Epithelial cell of proximal tubule (primary cell): ENCODE measurements at regions not wholly inside any gene's neighbourhood (a gene's known extent, or its start where the extent isn't known, plus 50 kb on each side); places are given as distances from the start of the nearest gene placed in this dataset.

Experiments
- DNase-seq: peaks from one replicate; pipeline ENCODE4 v3.0.0-alpha.2; 2011; ENCODE audit warnings: low read depth
- H3K4me3 ChIP-seq: 2 replicates; pipeline ENCODE4 v1.5.1; 2011; ENCODE audit warnings: low read depth, mild to moderate bottlenecking, low read length
- CTCF ChIP-seq: conservative IDR thresholded peaks from 2 replicates; pipeline ENCODE4 v1.5.1; 2012; ENCODE audit warnings: low read depth, mild to moderate bottlenecking, low read length

- H3K4me3 ChIP-seq = no peak overlapping the region
- no peak for TF ChIP-seq CTCF
- no peak for DNase-seq
These were observed 135.3 kb upstream of the GLI2 start for GRCh38 chr2:120600335-120600734.

DNA sequence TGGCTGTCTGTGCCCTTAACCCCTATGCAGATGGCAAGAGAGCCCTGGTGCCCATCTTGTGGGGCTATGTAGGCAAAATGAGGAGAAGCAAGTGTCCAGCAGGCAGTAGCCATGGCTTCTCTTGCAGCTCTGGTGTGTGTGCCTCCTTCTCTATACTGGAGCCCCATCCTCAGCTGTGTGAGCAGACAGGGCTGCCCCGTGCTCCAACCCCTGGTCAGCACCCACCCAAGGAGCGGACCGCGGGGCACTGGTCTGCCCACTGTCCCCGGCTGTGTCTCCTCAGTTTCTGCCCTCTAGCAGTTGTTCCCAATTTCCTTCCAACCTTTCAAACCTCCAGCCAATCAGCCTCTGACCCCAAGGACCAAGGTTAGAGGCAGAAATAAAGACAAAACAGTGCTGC, 134.9 kb upstream of the GLI2 start:
- no peak for DNase-seq
- no peak overlapping the region for H3K4me3 ChIP-seq
- no peak for TF ChIP-seq CTCF

DNA sequence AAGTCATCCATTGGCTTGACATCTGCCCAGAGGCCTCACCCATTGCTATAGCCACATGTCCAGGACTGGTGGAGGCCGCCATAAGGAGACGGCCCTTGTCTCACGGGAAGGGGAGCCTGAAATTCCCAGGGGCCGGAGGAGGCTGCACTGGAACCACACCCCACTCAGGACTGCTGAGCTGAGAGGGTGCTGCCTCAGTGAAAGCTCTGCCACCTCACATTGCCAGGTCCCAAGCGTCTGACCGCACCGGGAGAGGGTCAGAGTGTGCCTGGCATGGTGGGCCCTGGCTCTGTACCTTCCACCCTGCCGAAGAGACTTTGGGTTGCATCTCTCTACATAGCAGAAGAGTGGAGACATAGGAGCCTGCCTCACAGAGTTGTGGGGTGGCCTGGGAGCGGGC, 134.1 kb upstream of the GLI2 start:
- H3K4me3 ChIP-seq = no peak overlapping the region
- no peak for DNase-seq
- TF ChIP-seq CTCF = no peak

DNA sequence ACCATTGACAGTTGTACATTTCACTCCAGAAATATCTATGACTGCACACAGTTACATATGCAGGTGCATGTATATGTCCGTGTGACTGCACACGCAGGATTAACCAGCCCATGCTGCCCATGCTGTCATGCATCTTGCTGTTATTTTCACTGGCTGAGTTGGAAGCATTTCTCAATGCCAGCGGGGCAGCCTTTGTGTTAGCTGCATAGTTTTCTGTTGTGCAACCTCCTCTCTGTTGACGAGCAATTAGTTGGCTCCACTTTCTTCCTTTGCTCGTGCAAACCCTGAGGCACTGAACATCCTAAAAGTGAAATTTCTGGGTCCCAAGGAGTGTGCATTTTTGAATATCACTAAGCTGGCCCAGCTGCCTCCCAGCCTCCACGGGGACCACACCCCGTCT, 133.4 kb upstream of the GLI2 start:
- no peak for DNase-seq
- no peak overlapping the region for H3K4me3 ChIP-seq
- TF ChIP-seq CTCF = no peak

- no peak for TF ChIP-seq CTCF
- no peak overlapping the region for H3K4me3 ChIP-seq
- DNase-seq = no peak
These were observed 130.9 kb upstream of the GLI2 start for GRCh38 chr2:120604767-120605166.

- no peak for TF ChIP-seq CTCF
- H3K4me3 ChIP-seq = no peak overlapping the region
- no peak for DNase-seq
These were observed 130.3 kb upstream of the GLI2 start for GRCh38 chr2:120605231-120605935.

DNA sequence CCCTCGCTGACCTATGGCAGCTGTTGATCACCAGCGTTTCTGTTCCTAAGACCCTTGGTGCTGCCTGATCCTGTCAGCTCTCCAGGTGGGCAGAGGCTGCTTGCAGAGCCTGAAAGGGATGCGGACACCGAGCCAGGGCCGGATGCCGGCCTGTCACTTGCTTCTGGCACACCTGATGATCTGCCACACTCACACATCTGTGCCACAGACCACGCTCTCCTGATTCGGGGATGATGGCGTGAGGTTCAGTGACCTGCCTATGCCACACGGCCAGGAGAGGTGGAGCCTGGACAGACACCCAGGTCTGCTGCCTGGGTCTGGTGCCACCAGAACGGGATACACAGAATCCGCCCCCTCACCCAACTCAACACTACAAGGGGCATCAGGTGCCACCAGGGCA, 129.4 kb upstream of the GLI2 start:
- TF ChIP-seq CTCF = no peak
- DNase-seq = no peak
- H3K4me3 ChIP-seq = no peak overlapping the region
